SK-N-SH (cell line): ENCODE measurements at regions not wholly inside any gene's neighbourhood (a gene's known extent, or its start where the extent isn't known, plus 50 kb on each side); places are given as distances from the start of the nearest gene placed in this dataset.

Source experiments
- CTCF ChIA-PET: fragments of 300-600, 350-600 bp; formaldehyde crosslinking; extraction: SDS; loops from one replicate; lab custom pipeline; 2021; lab: Yijun Ruan, JAX
- POLR2A ChIA-PET: fragments of 350-600 bp; sonication (Branson Sonifier 250); formaldehyde crosslinking; extraction: SDS; loops from one replicate; lab custom pipeline; 2020; ENCODE audit warnings: antibody characterized with exemption, inconsistent platforms; lab: Yijun Ruan, JAX
- DNase-seq: peaks from one replicate; pipeline ENCODE4 v3.0.0; 2012
- H2AFZ ChIP-seq: fragments of 200-600 bp; sonication (generic); 2 replicates; pipeline ENCODE4 v1.8.1; 2016; ENCODE audit warnings: antibody characterized with exemption, mild to moderate bottlenecking, low read depth
- H3F3A ChIP-seq: fragments of 200-600 bp; sonication (generic); replicated peaks from 2 replicates; pipeline ENCODE3; 2016; ENCODE audit warnings: antibody characterized with exemption, mild to moderate bottlenecking; ENCODE audit not compliant: insufficient read depth
- H3K27ac ChIP-seq, 2 experiments: fragments of 200-500 bp in 1 of 2; fragments of 200-600 bp in 1 of 2; sonication (Bioruptor generic) in 1 of 2; sonication (generic), shearing (Covaris generic) in 1 of 2; 2 replicates each; pipeline versions ENCODE4 v1.5.1 to v1.6.1; 2014 to 2016; ENCODE audit warnings: low read depth in 2 of 2, inconsistent platforms in 1 of 2, low read length in 1 of 2, mild to moderate bottlenecking in 1 of 2, mixed read lengths in 1 of 2
- H3K27me3 ChIP-seq: fragments of 200-600 bp; sonication (generic), shearing (Covaris generic); 2 replicates; pipeline ENCODE4 v1.6.1; 2016; ENCODE audit warnings: mixed run types; ENCODE audit not compliant: insufficient read depth
- H3K36me3 ChIP-seq, 2 experiments: fragments of 200-500 bp in 1 of 2; fragments of 200-600 bp in 1 of 2; sonication (Bioruptor generic) in 1 of 2; sonication (generic) in 1 of 2; replicated peaks in 1 of 2; 2 replicates each; pipeline versions ENCODE3 to v1.5.1; 2014 to 2016; ENCODE audit warnings: low read length in 1 of 2, mild to moderate bottlenecking in 1 of 2; ENCODE audit not compliant: insufficient read depth in 2 of 2, control insufficient read depth in 1 of 2
- H3K4me1 ChIP-seq, 2 experiments: fragments of 200-500 bp in 1 of 2; fragments of 200-600 bp in 1 of 2; sonication (Bioruptor generic) in 1 of 2; sonication (generic), shearing (Covaris generic) in 1 of 2; 2 replicates each; pipeline versions ENCODE4 v1.5.1 to v1.6.1; 2014 to 2016; ENCODE audit warnings: low read depth in 1 of 2, low read length in 1 of 2, mixed run types in 1 of 2; ENCODE audit not compliant: insufficient read depth in 2 of 2, control insufficient read depth in 1 of 2
- H3K4me2 ChIP-seq: fragments of 200-600 bp; sonication (generic), shearing (Covaris generic); 2 replicates; pipeline ENCODE4 v1.6.1; 2017; ENCODE audit warnings: mixed run types
- H3K4me3 ChIP-seq, 2 experiments: fragments of 200-500 bp in 1 of 2; fragments of 200-600 bp in 1 of 2; sonication (Bioruptor generic) in 1 of 2; sonication (generic), shearing (Covaris generic) in 1 of 2; 2 replicates each; pipeline versions ENCODE4 v1.5.1 to v1.8.1; 2014 to 2016; ENCODE audit warnings: low read depth in 2 of 2, inconsistent platforms in 1 of 2, low read length in 1 of 2, mild to moderate bottlenecking in 1 of 2, mixed read lengths in 1 of 2, moderate library complexity in 1 of 2
- H3K79me2 ChIP-seq: fragments of 200-600 bp; sonication (generic); 2 replicates; pipeline ENCODE4 v1.8.1; 2017; ENCODE audit warnings: mild to moderate bottlenecking; ENCODE audit not compliant: insufficient read depth
- H3K9ac ChIP-seq: fragments of 200-600 bp; sonication (generic); 2 replicates; pipeline ENCODE4 v1.6.1; 2017; ENCODE audit warnings: mixed run types
- H3K9me2 ChIP-seq: fragments of 200-600 bp; sonication (generic); 2 replicates; pipeline ENCODE4 v1.6.1; 2017; ENCODE audit warnings: mixed run types
- H3K9me3 ChIP-seq: fragments of 200-600 bp; sonication (generic); 2 replicates; pipeline ENCODE4 v1.6.1; 2017; ENCODE audit warnings: mixed run types, mild to moderate bottlenecking, moderate library complexity
- H4K20me1 ChIP-seq: fragments of 200-600 bp; sonication (generic); 2 replicates; pipeline ENCODE4 v1.6.1; 2017; ENCODE audit warnings: mild to moderate bottlenecking, mixed run types; ENCODE audit not compliant: insufficient read depth
- CHD2 ChIP-seq: fragments of 150-350 bp; IDR thresholded peaks from 2 replicates; pipeline ENCODE4 v1.6.1; 2018; ENCODE audit warnings: low read length; ENCODE audit not compliant: partially characterized antibody
- EP300 ChIP-seq, 2 experiments: IDR thresholded peaks; 2 replicates each; pipeline versions ENCODE4 v1.4.0 to v1.6.1; 2012; ENCODE audit warnings: borderline replicate concordance in 1 of 2, low read depth in 1 of 2, low read length in 1 of 2
- FOXJ3 ChIP-seq: sonication (generic); formaldehyde crosslinking; IDR thresholded peaks from 2 replicates; pipeline ENCODE4 v1.5.1; 2020; ENCODE audit warnings: mild to moderate bottlenecking, missing genetic modification reagents
- GATA2 ChIP-seq: sonication (generic); formaldehyde crosslinking; IDR thresholded peaks from 2 replicates; pipeline ENCODE4 v1.5.0; 2020; ENCODE audit warnings: mild to moderate bottlenecking, missing genetic modification reagents
- RAD21 ChIP-seq: IDR thresholded peaks from 2 replicates; pipeline ENCODE4 v1.6.1; 2012; ENCODE audit warnings: mild to moderate bottlenecking, low read length
- RCOR1 ChIP-seq: fragments of 150-350 bp; IDR thresholded peaks from 2 replicates; pipeline ENCODE4 v1.6.1; 2017; ENCODE audit warnings: antibody characterized with exemption, low read length
- RXRA ChIP-seq: IDR thresholded peaks from 2 replicates; pipeline ENCODE4 v1.4.0; 2012; ENCODE audit warnings: low read depth, mild to moderate bottlenecking, borderline replicate concordance
- SIN3A ChIP-seq: IDR thresholded peaks from 2 replicates; pipeline ENCODE4 v1.6.1; 2012; ENCODE audit warnings: low read depth, mild to moderate bottlenecking, low read length, moderate library complexity, borderline replicate concordance
- SMC3 ChIP-seq: IDR thresholded peaks from 2 replicates; pipeline ENCODE4 v1.6.1; 2012; ENCODE audit warnings: low read depth, low read length, improper control_type of control experiment
- YY1 ChIP-seq: IDR thresholded peaks from 2 replicates; pipeline ENCODE4 v1.4.0; 2012; ENCODE audit warnings: low read depth, mild to moderate bottlenecking
- WGBS: methylation state at CpG from one replicate; pipeline ENCODE4 v1.1.6; 2017; ENCODE audit warnings: low lambda C conversion rate; 5-methylcytosine and 5-hydroxymethylcytosine counted together
- TF ChIP-seq, protein P1 (sequence below): IDR thresholded peaks from 2 replicates; pipeline ENCODE4 v1.6.1; 2012; ENCODE audit warnings: mild to moderate bottlenecking, low read depth, low read length, moderate library complexity
- TF ChIP-seq, protein P2 (sequence below): IDR thresholded peaks from 2 replicates; pipeline ENCODE4 v1.4.0; 2012; ENCODE audit warnings: low read depth, borderline replicate concordance
- TF ChIP-seq, protein P3 (sequence below): IDR thresholded peaks from 2 replicates; pipeline ENCODE4 v1.4.0; 2012; ENCODE audit warnings: low read depth, borderline replicate concordance

DNA sequence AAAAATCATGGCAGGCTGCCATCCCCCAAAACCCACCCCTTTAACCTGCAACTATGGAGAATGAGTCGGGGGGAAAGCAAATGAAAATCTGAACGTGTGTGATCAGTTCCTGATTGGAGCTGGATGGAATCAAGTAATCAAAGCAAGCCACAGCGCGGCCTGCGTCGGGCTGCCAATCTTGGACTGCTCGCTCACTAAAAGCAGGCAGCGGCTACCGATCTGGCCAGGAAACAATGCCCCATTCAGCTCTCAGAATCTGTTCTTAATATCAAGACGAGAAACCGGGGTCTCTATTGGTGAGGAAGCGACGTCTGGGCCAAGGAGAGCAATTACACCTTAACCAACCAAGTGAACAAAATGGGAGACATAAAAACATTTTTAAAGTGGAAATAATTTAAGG lies 472.2 kb downstream of the SOX6 start (continued):
- TF ChIP-seq, protein P1, sequence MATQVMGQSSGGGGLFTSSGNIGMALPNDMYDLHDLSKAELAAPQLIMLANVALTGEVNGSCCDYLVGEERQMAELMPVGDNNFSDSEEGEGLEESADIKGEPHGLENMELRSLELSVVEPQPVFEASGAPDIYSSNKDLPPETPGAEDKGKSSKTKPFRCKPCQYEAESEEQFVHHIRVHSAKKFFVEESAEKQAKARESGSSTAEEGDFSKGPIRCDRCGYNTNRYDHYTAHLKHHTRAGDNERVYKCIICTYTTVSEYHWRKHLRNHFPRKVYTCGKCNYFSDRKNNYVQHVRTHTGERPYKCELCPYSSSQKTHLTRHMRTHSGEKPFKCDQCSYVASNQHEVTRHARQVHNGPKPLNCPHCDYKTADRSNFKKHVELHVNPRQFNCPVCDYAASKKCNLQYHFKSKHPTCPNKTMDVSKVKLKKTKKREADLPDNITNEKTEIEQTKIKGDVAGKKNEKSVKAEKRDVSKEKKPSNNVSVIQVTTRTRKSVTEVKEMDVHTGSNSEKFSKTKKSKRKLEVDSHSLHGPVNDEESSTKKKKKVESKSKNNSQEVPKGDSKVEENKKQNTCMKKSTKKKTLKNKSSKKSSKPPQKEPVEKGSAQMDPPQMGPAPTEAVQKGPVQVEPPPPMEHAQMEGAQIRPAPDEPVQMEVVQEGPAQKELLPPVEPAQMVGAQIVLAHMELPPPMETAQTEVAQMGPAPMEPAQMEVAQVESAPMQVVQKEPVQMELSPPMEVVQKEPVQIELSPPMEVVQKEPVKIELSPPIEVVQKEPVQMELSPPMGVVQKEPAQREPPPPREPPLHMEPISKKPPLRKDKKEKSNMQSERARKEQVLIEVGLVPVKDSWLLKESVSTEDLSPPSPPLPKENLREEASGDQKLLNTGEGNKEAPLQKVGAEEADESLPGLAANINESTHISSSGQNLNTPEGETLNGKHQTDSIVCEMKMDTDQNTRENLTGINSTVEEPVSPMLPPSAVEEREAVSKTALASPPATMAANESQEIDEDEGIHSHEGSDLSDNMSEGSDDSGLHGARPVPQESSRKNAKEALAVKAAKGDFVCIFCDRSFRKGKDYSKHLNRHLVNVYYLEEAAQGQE, result no peak
- TF ChIP-seq SIN3A (no peak), SMC3 (no peak), CHD2 (no peak), RXRA (no peak), GATA2 (no peak)
- TF ChIP-seq, protein P2, sequence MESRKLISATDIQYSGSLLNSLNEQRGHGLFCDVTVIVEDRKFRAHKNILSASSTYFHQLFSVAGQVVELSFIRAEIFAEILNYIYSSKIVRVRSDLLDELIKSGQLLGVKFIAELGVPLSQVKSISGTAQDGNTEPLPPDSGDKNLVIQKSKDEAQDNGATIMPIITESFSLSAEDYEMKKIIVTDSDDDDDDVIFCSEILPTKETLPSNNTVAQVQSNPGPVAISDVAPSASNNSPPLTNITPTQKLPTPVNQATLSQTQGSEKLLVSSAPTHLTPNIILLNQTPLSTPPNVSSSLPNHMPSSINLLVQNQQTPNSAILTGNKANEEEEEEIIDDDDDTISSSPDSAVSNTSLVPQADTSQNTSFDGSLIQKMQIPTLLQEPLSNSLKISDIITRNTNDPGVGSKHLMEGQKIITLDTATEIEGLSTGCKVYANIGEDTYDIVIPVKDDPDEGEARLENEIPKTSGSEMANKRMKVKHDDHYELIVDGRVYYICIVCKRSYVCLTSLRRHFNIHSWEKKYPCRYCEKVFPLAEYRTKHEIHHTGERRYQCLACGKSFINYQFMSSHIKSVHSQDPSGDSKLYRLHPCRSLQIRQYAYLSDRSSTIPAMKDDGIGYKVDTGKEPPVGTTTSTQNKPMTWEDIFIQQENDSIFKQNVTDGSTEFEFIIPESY, result no peak

DNA sequence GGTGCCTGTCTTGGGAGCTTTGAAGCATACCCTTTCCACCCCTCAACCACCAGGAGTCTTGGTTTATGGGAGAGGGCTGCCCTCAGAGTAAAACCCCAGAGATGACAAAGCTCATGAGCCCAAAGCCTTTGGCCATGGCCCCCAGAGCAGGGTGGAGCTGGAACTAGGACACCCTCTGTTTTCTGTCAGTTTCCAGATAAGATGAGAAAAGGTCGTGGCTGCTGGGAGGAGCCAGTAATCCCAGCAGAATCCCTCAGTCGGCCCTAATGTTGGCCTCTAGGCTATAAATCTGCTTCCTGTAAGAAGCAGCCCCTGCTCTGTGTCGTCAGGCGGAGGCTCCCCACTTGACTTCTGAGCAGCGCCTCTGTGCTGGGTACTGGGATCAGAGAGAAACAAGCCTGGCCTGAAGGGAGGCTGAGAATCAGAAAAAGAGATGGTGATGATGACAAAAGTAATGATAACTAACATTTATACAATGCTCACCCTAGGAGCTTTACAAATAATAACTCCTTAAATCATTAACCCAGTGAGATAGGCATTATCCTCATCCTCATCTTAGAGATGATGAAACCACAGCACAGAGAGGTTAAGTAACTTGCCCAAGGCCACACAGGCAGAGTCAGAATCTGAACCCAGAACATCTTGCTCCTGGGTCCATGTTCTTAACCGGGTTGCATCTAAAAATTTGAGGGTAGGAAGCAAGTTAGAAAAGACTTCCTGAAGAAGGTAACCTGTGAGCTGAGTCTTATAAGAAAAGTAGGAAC lies 471.4 kb downstream of the SOX6 start:
- Histone ChIP-seq H3K9me2 (no peaks in the 10 kb centered on the region), H3K9ac (no peak overlapping the region), H4K20me1 (no peaks in the 10 kb centered on the region), H3K36me3 (no peaks in the 10 kb centered on the region), H3K9me3 (no peaks in the 10 kb centered on the region), H3F3A (no peaks in the 10 kb centered on the region), H3K27me3 (no peaks in the 10 kb centered on the region), H3K4me2 (no peak overlapping the region), H3K4me3 (no peak overlapping the region), H2AFZ (no peak overlapping the region), H3K27ac (peak overlapping the region in 1 of 2 experiments; percentile 79; a peak in 2 of 4 replicates), H3K4me1 (peaks cover 0 to 42% of the 10 kb centered on the region in 2 experiments; a peak in 2 of 4 replicates), H3K79me2 (no peaks in the 10 kb centered on the region)
- ChIA-PET POLR2A (interaction anchor here (0.9 to 1.0 kb wide), 2 partner anchors 41 to 49 kb away, joined by 3 read pairs; no protein-coding TSS in a partner anchor), CTCF (interaction anchor here (0.7 to 2.5 kb wide), 8 partner anchors 10 to 728 kb away, joined by 3 to 8 read pairs (median 3); no protein-coding TSS in a partner anchor)
- WGBS, result 28% methylated on average over 6 of the region's 6 CpGs
- DNase-seq, result peak; percentile 76
- TF ChIP-seq RAD21 (peak; percentile 26; the same call in 1 of the 2 replicates), CHD2 (peak; percentile 11), FOXJ3 (peak; percentile 47; the same call in 1 of the 2 replicates), YY1 (no peak), EP300 (IDR thresholded peaks at IDR 0.05; ENCODE audit: borderline replicate concordance in 1 of 2, low read depth in 1 of 2, low read length in 1 of 2) (peak in 1 of 2 experiments; percentile 84; a peak in 2 of 4 replicates), GATA2 (peak; percentile 74), RCOR1 (peak; percentile 31; the same call in 1 of the 2 replicates)
- TF ChIP-seq, protein P3, sequence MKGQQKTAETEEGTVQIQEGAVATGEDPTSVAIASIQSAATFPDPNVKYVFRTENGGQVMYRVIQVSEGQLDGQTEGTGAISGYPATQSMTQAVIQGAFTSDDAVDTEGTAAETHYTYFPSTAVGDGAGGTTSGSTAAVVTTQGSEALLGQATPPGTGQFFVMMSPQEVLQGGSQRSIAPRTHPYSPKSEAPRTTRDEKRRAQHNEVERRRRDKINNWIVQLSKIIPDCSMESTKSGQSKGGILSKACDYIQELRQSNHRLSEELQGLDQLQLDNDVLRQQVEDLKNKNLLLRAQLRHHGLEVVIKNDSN, result no peak
